ENCODE measurements at regions not wholly inside any gene's neighbourhood (a gene's known extent, or its start where the extent isn't known, plus 50 kb on each side); places are given as distances from the start of the nearest gene placed in this dataset.

DNA sequence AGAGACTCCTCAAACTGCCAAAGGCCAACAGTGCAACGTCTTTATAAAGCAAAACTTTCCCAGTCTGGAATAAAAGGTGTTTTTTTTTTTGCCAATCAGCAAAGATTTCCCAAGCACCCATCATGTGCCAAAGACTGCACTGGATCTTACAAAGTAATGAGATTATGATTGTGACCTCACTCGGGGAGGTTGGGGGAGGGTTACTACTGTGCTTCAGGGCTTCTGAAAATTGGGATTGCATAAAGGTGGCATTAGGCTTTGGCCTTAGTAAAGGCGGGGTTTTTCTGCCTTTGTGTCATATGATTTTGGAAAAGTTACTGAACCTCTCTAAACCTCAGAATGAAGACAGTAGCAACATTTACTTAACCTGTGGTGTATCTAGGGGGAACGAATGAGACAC is 233.8 kb downstream of the DACT1 start:
- Histone ChIP-seq H3K27ac (no peak overlapping the region), H3K9me3 (no peaks in the 10 kb centered on the region), H3K4me3 (no peak overlapping the region), H3K36me3 (no peaks in the 10 kb centered on the region), H3K4me1 (replicated peaks) (no peaks in the 10 kb centered on the region), H3K27me3 (replicated peaks; ENCODE audit: insufficient read depth) (no peaks in the 10 kb centered on the region)
- DNase-seq (ENCODE audit: low spot score): no peak
- intact Hi-C loops (cut with DNase I): no loop called here
- no peak for TF ChIP-seq POLR2A (IDR thresholded peaks at IDR 0.05)
- no peak for TF ChIP-seq POLR2AphosphoS5 (IDR thresholded peaks at IDR 0.05)
- TF ChIP-seq CTCF (IDR thresholded peaks at IDR 0.05): no peak
- 84% methylated on average over 4 of the region's 4 CpGs for WGBS

DNA sequence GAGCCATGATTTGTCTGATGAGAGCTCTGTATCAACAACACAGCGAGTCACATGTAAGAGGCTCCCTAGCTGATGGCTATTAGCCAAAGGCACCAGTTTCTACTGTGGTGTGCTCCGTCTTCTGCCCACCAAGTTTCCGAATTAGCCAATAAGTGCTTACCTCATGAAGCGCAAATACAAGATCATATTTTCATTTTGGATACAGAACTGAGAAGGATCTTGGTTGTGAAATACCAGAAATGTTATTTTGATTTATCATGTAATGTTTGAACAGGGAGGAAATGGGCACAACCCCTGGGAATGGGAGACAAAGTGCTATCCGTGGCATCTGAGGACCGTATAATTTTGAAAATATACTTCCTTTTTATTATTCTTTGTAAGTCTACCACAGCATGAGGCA is 234.3 kb downstream of the DACT1 start:
- intact Hi-C loops (cut with DNase I): no loop called here
- Histone ChIP-seq H3K36me3 (no peaks in the 10 kb centered on the region), H3K9me3 (no peaks in the 10 kb centered on the region), H3K27me3 (replicated peaks; ENCODE audit: insufficient read depth) (no peaks in the 10 kb centered on the region), H3K4me3 (no peak overlapping the region), H3K27ac (no peak overlapping the region), H3K4me1 (replicated peaks) (no peaks in the 10 kb centered on the region)
- DNase-seq (ENCODE audit: low spot score): no peak
- WGBS: 52% methylated on average over 6 of the region's 6 CpGs
- TF ChIP-seq POLR2A (IDR thresholded peaks at IDR 0.05): no peak
- no peak for TF ChIP-seq POLR2AphosphoS5 (IDR thresholded peaks at IDR 0.05)
- no peak for TF ChIP-seq CTCF (IDR thresholded peaks at IDR 0.05)

GRCh38 chr14:58873228-58873953 is 235.6 kb downstream of the DACT1 start:
- Histone ChIP-seq H3K9me3 (no peaks in the 10 kb centered on the region), H3K4me1 (replicated peaks) (no peaks in the 10 kb centered on the region), H3K36me3 (no peaks in the 10 kb centered on the region), H3K27me3 (replicated peaks; ENCODE audit: insufficient read depth) (no peaks in the 10 kb centered on the region), H3K27ac (no peak overlapping the region), H3K4me3 (no peak overlapping the region)
- 64% methylated on average over 5 of the region's 5 CpGs for WGBS
- intact Hi-C loops (cut with DNase I): no loop called here
- DNase-seq (ENCODE audit: low spot score): no peak
- TF ChIP-seq POLR2AphosphoS5 (IDR thresholded peaks at IDR 0.05) (no peak), CTCF (IDR thresholded peaks at IDR 0.05) (no peak), POLR2A (IDR thresholded peaks at IDR 0.05) (no peak)

GRCh38 chr14:58875613-58876012 is 237.9 kb downstream of the DACT1 start:
- DNase-seq (ENCODE audit: low spot score): no peak
- intact Hi-C loops (cut with DNase I): loop anchor here (2.0 kb wide), 1 partner anchor 19 kb away; no protein-coding TSS in a partner anchor
- Histone ChIP-seq H3K4me3 (no peak overlapping the region), H3K36me3 (no peaks in the 10 kb centered on the region), H3K4me1 (replicated peaks) (no peaks in the 10 kb centered on the region), H3K9me3 (no peaks in the 10 kb centered on the region), H3K27me3 (replicated peaks; ENCODE audit: insufficient read depth) (no peaks in the 10 kb centered on the region), H3K27ac (no peak overlapping the region)
- 75% methylated on average over 1 of the region's 1 CpG for WGBS
- no peak for TF ChIP-seq POLR2AphosphoS5 (IDR thresholded peaks at IDR 0.05)
- no peak for TF ChIP-seq POLR2A (IDR thresholded peaks at IDR 0.05)
- no peak for TF ChIP-seq CTCF (IDR thresholded peaks at IDR 0.05)

- TF ChIP-seq POLR2A (IDR thresholded peaks at IDR 0.05) (no peak), POLR2AphosphoS5 (IDR thresholded peaks at IDR 0.05) (no peak), CTCF (IDR thresholded peaks at IDR 0.05) (no peak)
- Histone ChIP-seq H3K9me3 (no peaks in the 10 kb centered on the region), H3K4me3 (no peak overlapping the region), H3K27ac (no peak overlapping the region), H3K4me1 (replicated peaks) (no peaks in the 10 kb centered on the region), H3K36me3 (no peaks in the 10 kb centered on the region), H3K27me3 (replicated peaks; ENCODE audit: insufficient read depth) (no peaks in the 10 kb centered on the region)
- intact Hi-C loops (cut with DNase I): loop anchor here (2.0 kb wide), 1 partner anchor 20 kb away; no protein-coding TSS in a partner anchor
- no peak for DNase-seq (ENCODE audit: low spot score)
These were observed 238.8 kb downstream of the DACT1 start for GRCh38 chr14:58876608-58877007.

Data from prostate gland (tissue), 2 donors.